ENCODE measurements at regions not wholly inside any gene's neighbourhood (a gene's known extent, or its start where the extent isn't known, plus 50 kb on each side); places are given as distances from the start of the nearest gene placed in this dataset.

DNA sequence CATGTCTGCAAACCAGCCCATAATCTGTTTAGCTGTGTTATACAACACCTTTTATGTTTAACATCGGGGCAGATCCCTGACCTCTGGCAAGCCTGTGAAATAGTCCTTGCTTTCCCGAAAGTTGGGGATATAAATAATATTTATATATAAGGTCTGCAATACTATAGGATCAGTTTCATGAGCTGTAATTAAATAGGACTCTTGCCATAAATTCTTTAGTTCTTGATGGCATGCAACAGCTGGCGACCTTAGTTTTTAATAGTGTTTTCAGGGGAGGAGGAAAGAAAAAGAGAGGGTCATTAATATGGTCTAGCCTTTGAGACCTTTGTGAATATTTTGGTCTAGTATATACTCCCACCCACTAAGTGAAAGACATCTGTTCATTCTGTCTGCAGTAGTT lies 166.5 kb downstream of the MTX2 start:
- Histone ChIP-seq H3K4me2 (ENCODE audit: low read length) (no peak overlapping the region), H4K20me1 (ENCODE audit: low read length) (no peaks in the 10 kb centered on the region), H3K9me3 (ENCODE audit: low read length) (no peaks in the 10 kb centered on the region), H3K36me3 (ENCODE audit: low read depth, low read length) (no peaks in the 10 kb centered on the region), H3F3A (ENCODE audit: low read length, unreplicated experiment) (no peaks in the 10 kb centered on the region), H3K4me1 (ENCODE audit: insufficient read depth, low read length) (peaks cover 8% of the 10 kb centered on the region), H3K79me2 (ENCODE audit: low read length) (no peaks in the 10 kb centered on the region), H2AFZ (ENCODE audit: low read length) (no peak overlapping the region), H3K9ac (ENCODE audit: low read length) (no peak overlapping the region), H3K27me3 (ENCODE audit: low read length) (no peaks in the 10 kb centered on the region), H3K4me3 (ENCODE audit: low read length) (no peak overlapping the region), H3K27ac (ENCODE audit: low read length) (no peak overlapping the region), H3K9me2 (replicated peaks; ENCODE audit: low read length) (no peaks in the 10 kb centered on the region)
- ATAC-seq = no peak
- TF ChIP-seq, protein P1, sequence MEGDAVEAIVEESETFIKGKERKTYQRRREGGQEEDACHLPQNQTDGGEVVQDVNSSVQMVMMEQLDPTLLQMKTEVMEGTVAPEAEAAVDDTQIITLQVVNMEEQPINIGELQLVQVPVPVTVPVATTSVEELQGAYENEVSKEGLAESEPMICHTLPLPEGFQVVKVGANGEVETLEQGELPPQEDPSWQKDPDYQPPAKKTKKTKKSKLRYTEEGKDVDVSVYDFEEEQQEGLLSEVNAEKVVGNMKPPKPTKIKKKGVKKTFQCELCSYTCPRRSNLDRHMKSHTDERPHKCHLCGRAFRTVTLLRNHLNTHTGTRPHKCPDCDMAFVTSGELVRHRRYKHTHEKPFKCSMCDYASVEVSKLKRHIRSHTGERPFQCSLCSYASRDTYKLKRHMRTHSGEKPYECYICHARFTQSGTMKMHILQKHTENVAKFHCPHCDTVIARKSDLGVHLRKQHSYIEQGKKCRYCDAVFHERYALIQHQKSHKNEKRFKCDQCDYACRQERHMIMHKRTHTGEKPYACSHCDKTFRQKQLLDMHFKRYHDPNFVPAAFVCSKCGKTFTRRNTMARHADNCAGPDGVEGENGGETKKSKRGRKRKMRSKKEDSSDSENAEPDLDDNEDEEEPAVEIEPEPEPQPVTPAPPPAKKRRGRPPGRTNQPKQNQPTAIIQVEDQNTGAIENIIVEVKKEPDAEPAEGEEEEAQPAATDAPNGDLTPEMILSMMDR (conservative IDR thresholded peaks at IDR 0.05; ENCODE audit: low read depth, low read length) = no peak
- no peak for TF ChIP-seq EZH2phosphoT487 (IDR thresholded peaks at IDR 0.05; ENCODE audit: borderline replicate concordance, low read length)
- ChIA-PET POLR2A (ENCODE audit: unreplicated experiment) (no interaction called here), CTCF (no interaction called here)
- no peak for DNase-seq
- intact Hi-C loops (cut with micrococcal nuclease) = no loop called here
- no TSS peak for BruUV-seq (replicated peaks)

DNA sequence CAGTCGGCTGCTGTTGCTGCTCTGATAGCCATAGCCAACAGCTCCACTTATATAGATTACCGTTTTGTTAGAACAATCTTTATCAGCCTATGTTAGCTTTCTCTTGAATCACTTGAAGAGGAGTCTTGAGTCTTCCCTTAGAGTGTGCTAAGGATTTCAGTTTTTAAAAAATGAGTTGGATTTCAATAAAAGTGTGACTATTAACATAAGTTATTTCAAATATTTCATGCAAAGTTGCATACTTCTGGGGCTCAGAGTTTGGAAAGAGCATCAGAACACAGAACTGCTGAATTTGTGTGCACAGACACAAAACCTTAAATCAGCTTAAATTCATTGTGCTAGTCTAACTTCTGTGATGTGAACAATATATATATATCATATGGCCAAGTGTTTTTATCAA lies 174.7 kb downstream of the MTX2 start:
- Histone ChIP-seq H3K4me2 (ENCODE audit: low read length) (no peak overlapping the region), H3K9ac (ENCODE audit: low read length) (no peak overlapping the region), H2AFZ (ENCODE audit: low read length) (no peak overlapping the region), H4K20me1 (ENCODE audit: low read length) (no peaks in the 10 kb centered on the region), H3K36me3 (ENCODE audit: low read depth, low read length) (no peaks in the 10 kb centered on the region), H3K79me2 (ENCODE audit: low read length) (no peaks in the 10 kb centered on the region), H3K27ac (ENCODE audit: low read length) (no peak overlapping the region), H3K27me3 (ENCODE audit: low read length) (no peaks in the 10 kb centered on the region), H3K4me3 (ENCODE audit: low read length) (no peak overlapping the region), H3K4me1 (ENCODE audit: insufficient read depth, low read length) (peaks cover 30% of the 10 kb centered on the region), H3K9me3 (ENCODE audit: low read length) (no peaks in the 10 kb centered on the region), H3F3A (ENCODE audit: low read length, unreplicated experiment) (peaks cover 9% of the 10 kb centered on the region), H3K9me2 (replicated peaks; ENCODE audit: low read length) (no peaks in the 10 kb centered on the region)
- BruUV-seq (replicated peaks) = no TSS peak
- TF ChIP-seq, protein P1 (conservative IDR thresholded peaks at IDR 0.05; ENCODE audit: low read depth, low read length) = no peak
- no peak for TF ChIP-seq EZH2phosphoT487 (IDR thresholded peaks at IDR 0.05; ENCODE audit: borderline replicate concordance, low read length)
- TF ChIP-seq EZH2 (IDR thresholded peaks at IDR 0.05; ENCODE audit: low read length, unreplicated experiment) = no peak
- no peak for DNase-seq
- ChIA-PET CTCF (interaction anchor here (0.6 to 1.0 kb wide), 2 partner anchors 11 to 1153 kb away, joined by 3 to 6 read pairs; no protein-coding TSS in a partner anchor), POLR2A (ENCODE audit: unreplicated experiment) (no interaction called here)
- intact Hi-C loops (cut with micrococcal nuclease) = loop anchor here (10.0 kb wide), 1 partner anchor 371 kb away; no protein-coding TSS in a partner anchor
- ATAC-seq = no peak

DNA sequence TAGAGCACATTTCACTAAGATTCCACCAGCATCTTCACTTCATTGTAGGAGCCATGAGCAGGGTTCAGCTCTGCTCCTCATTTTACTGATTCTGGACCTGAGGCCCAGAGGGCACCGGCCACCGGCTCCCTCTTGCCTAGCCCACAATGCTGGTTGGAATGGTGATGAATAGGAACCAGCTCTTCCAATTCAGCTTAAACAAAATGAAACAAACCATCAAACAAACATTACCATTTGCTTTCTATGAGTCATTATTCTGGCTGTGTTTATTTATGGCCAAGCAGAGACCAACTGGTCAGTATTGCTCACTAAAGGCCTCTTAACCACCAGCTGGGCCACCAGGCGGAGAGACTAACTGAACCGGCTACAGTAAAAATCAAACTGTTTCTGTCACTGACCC lies 176.7 kb downstream of the MTX2 start:
- POLR2A ChIA-PET (ENCODE audit: unreplicated experiment) = no interaction called here
- peak overlapping the region; percentile 48 for H3K4me2 ChIP-seq (ENCODE audit: low read length)
- H3K27me3 ChIP-seq (ENCODE audit: low read length) = no peaks in the 10 kb centered on the region
- peaks cover 9% of the 10 kb centered on the region for H3F3A ChIP-seq (ENCODE audit: low read length, unreplicated experiment)
- peaks cover 30% of the 10 kb centered on the region for H3K4me1 ChIP-seq (ENCODE audit: insufficient read depth, low read length)
- DNase-seq = peak; percentile 85
- CTCF ChIA-PET = interaction anchor here (0.6 to 1.8 kb wide), 3 partner anchors 9 to 318 kb away, joined by 3 to 18 read pairs (median 7); no protein-coding TSS in a partner anchor
- intact Hi-C loops (cut with micrococcal nuclease) = loop anchor here (2.0 to 10.0 kb wide), 2 partner anchors 309 to 369 kb away; no protein-coding TSS in a partner anchor
- no peaks in the 10 kb centered on the region for H3K9me3 ChIP-seq (ENCODE audit: low read length)
- peak overlapping the region; percentile 44 for H2AFZ ChIP-seq (ENCODE audit: low read length)
- peak overlapping the region; percentile 87 for H3K27ac ChIP-seq (ENCODE audit: low read length)
- no peaks in the 10 kb centered on the region for H4K20me1 ChIP-seq (ENCODE audit: low read length)
- no peaks in the 10 kb centered on the region for H3K9me2 ChIP-seq (replicated peaks; ENCODE audit: low read length)
- no peak overlapping the region for H3K4me3 ChIP-seq (ENCODE audit: low read length)
- peak overlapping the region; percentile 45 for H3K9ac ChIP-seq (ENCODE audit: low read length)
- no peak for TF ChIP-seq EZH2phosphoT487 (IDR thresholded peaks at IDR 0.05; ENCODE audit: borderline replicate concordance, low read length)
- TF ChIP-seq, protein P1 (conservative IDR thresholded peaks at IDR 0.05; ENCODE audit: low read depth, low read length) = peak; percentile 21; the same call in 1 of the 2 replicates
- no TSS peak for BruUV-seq (replicated peaks)
- no peaks in the 10 kb centered on the region for H3K79me2 ChIP-seq (ENCODE audit: low read length)
- ATAC-seq = peak; percentile 86
- no peaks in the 10 kb centered on the region for H3K36me3 ChIP-seq (ENCODE audit: low read depth, low read length)
